Neural progenitor cell (in vitro differentiated cells): ENCODE measurements at regions not wholly inside any gene's neighbourhood (a gene's known extent, or its start where the extent isn't known, plus 50 kb on each side); places are given as distances from the start of the nearest gene placed in this dataset.
A peak's percentile ranks its signal among the peaks of the same experiment; 100 is the strongest.

Experiments used
- DNase-seq: peaks from one replicate; pipeline ENCODE4 v3.0.0-alpha.2; 2016; ENCODE audit warnings: low spot score
- H2AFZ ChIP-seq: fragments of 200-600 bp; sonication (generic); replicated peaks from 2 replicates; pipeline ENCODE4 v1.6.1; 2016; ENCODE audit warnings: antibody characterized with exemption
- H3F3A ChIP-seq: fragments of 200-600 bp; sonication (generic); 2 replicates; pipeline ENCODE4 v1.6.1; 2016; ENCODE audit warnings: antibody characterized with exemption, low read depth
- H3K27ac ChIP-seq: fragments of 200-600 bp; sonication (generic); 2 replicates; pipeline ENCODE4 v1.5.1; 2016; ENCODE audit warnings: mild to moderate bottlenecking
- H3K27me3 ChIP-seq: fragments of 200-600 bp; sonication (generic); 2 replicates; pipeline ENCODE4 v1.6.1; 2016; ENCODE audit warnings: mild to moderate bottlenecking, moderate library complexity
- H3K36me3 ChIP-seq: fragments of 200-600 bp; sonication (generic); 2 replicates; pipeline ENCODE4 v1.5.1; 2016
- H3K4me1 ChIP-seq: fragments of 200-600 bp; sonication (generic); 2 replicates; pipeline ENCODE4 v1.6.1; 2016; ENCODE audit warnings: mixed run types
- H3K4me2 ChIP-seq: fragments of 200-600 bp; sonication (generic); 2 replicates; pipeline ENCODE4 v1.6.1; 2016
- H3K4me3 ChIP-seq: fragments of 200-600 bp; sonication (generic); 2 replicates; pipeline ENCODE4 v1.5.1; 2016
- H3K79me2 ChIP-seq: fragments of 200-600 bp; sonication (generic); 2 replicates; pipeline ENCODE4 v1.6.1; 2016; ENCODE audit warnings: low read depth
- H3K9ac ChIP-seq: fragments of 200-600 bp; sonication (generic); 2 replicates; pipeline ENCODE4 v1.6.1; 2016
- H3K9me3 ChIP-seq: fragments of 200-600 bp; sonication (generic); 2 replicates; pipeline ENCODE4 v1.5.1; 2016; ENCODE audit warnings: low read depth
- H4K20me1 ChIP-seq: fragments of 200-600 bp; sonication (generic); 2 replicates; pipeline ENCODE4 v1.6.1; 2016; ENCODE audit warnings: low read depth
- H3K27ac Mint-ChIP-seq: 3 replicates; pipeline ENCODE4 v1.8.0; 2021; ENCODE audit warnings: mixed read lengths
- H3K27me3 Mint-ChIP-seq: 2 replicates; pipeline ENCODE4 v1.8.0; 2022; ENCODE audit warnings: low read depth, mild to moderate bottlenecking, inconsistent platforms, moderate library complexity, mixed read lengths; ENCODE audit not compliant: insufficient read depth
- H3K36me3 Mint-ChIP-seq: 3 replicates; pipeline ENCODE4 v1.8.0; 2021; ENCODE audit warnings: mixed read lengths
- H3K4me1 Mint-ChIP-seq: 3 replicates; pipeline ENCODE4 v1.8.0; 2021; ENCODE audit warnings: mixed read lengths
- H3K4me3 Mint-ChIP-seq: 3 replicates; pipeline ENCODE4 v1.8.0; 2021; ENCODE audit warnings: mild to moderate bottlenecking, moderate library complexity, mixed read lengths
- H3K9me3 Mint-ChIP-seq: 3 replicates; pipeline ENCODE4 v1.8.0; 2020; ENCODE audit warnings: mixed read lengths
- EZH2 ChIP-seq: fragments of 200-600 bp; sonication (generic); IDR thresholded peaks from 2 replicates; pipeline ENCODE4 v1.6.1; 2017; ENCODE audit warnings: antibody characterized with exemption, mild to moderate bottlenecking, moderate library complexity
- EZH2phosphoT487 ChIP-seq: fragments of 200-600 bp; sonication (generic); IDR thresholded peaks from 2 replicates; pipeline ENCODE4 v1.6.1; 2017; ENCODE audit warnings: antibody characterized with exemption
- TF ChIP-seq, protein P1 (sequence below): fragments of 200-600 bp; sonication (generic); IDR thresholded peaks from 2 replicates; pipeline ENCODE4 v1.5.1; 2017; ENCODE audit warnings: antibody characterized with exemption, mild to moderate bottlenecking

DNA sequence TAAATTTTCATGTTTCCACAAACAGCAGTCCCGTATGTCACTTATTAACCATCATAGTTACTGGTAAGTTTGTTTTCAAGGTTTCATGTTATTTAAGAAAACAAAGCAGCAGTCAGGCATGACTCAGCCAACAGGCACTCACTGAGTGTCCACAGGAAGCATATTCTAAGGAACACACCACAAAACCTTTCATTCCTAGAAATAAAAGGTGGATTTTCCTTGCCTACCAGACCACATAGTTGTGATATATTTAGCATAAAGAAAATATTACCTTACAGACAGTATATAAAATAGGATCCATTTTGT lies 143.3 kb upstream of the AVPR1A start:
- Histone ChIP-seq H3K9me3 (no peaks in the 10 kb centered on the region), H3K27ac (no peak overlapping the region), H2AFZ (no peak overlapping the region), H3K79me2 (no peaks in the 10 kb centered on the region), H3F3A (no peaks in the 10 kb centered on the region), H3K9ac (no peak overlapping the region), H3K27me3 (no peaks in the 10 kb centered on the region), H4K20me1 (no peaks in the 10 kb centered on the region), H3K36me3 (no peaks in the 10 kb centered on the region), H3K4me2 (no peak overlapping the region), H3K4me3 (no peak overlapping the region), H3K4me1 (no peaks in the 10 kb centered on the region)
- Mint-ChIP-seq H3K4me3 (no peak overlapping the region), H3K9me3 (no peaks in the 10 kb centered on the region), H3K4me1 (peaks cover 11% of the 10 kb centered on the region), H3K27me3 (peaks cover 2% of the 10 kb centered on the region), H3K36me3 (no peaks in the 10 kb centered on the region), H3K27ac (no peak overlapping the region)
- TF ChIP-seq, protein P1, sequence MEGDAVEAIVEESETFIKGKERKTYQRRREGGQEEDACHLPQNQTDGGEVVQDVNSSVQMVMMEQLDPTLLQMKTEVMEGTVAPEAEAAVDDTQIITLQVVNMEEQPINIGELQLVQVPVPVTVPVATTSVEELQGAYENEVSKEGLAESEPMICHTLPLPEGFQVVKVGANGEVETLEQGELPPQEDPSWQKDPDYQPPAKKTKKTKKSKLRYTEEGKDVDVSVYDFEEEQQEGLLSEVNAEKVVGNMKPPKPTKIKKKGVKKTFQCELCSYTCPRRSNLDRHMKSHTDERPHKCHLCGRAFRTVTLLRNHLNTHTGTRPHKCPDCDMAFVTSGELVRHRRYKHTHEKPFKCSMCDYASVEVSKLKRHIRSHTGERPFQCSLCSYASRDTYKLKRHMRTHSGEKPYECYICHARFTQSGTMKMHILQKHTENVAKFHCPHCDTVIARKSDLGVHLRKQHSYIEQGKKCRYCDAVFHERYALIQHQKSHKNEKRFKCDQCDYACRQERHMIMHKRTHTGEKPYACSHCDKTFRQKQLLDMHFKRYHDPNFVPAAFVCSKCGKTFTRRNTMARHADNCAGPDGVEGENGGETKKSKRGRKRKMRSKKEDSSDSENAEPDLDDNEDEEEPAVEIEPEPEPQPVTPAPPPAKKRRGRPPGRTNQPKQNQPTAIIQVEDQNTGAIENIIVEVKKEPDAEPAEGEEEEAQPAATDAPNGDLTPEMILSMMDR = no peak
- TF ChIP-seq EZH2phosphoT487 = no peak
- no peak for TF ChIP-seq EZH2
- no peak for DNase-seq

- Mint-ChIP-seq H3K27me3 (peaks cover 2% of the 10 kb centered on the region), H3K4me1 (peaks cover 11% of the 10 kb centered on the region), H3K9me3 (no peaks in the 10 kb centered on the region), H3K4me3 (no peak overlapping the region), H3K36me3 (no peaks in the 10 kb centered on the region), H3K27ac (no peak overlapping the region)
- no peaks in the 10 kb centered on the region for H3F3A ChIP-seq
- H3K36me3 ChIP-seq = no peaks in the 10 kb centered on the region
- DNase-seq = no peak
- no peaks in the 10 kb centered on the region for H3K4me1 ChIP-seq
- H3K79me2 ChIP-seq = no peaks in the 10 kb centered on the region
- TF ChIP-seq, protein P1 = no peak
- no peak for TF ChIP-seq EZH2
- TF ChIP-seq EZH2phosphoT487 = no peak
- no peak overlapping the region for H2AFZ ChIP-seq
- H3K4me3 ChIP-seq = no peak overlapping the region
- H3K4me2 ChIP-seq = no peak overlapping the region
- H3K27me3 ChIP-seq = no peaks in the 10 kb centered on the region
- H4K20me1 ChIP-seq = no peaks in the 10 kb centered on the region
- no peak overlapping the region for H3K27ac ChIP-seq
- H3K9me3 ChIP-seq = no peaks in the 10 kb centered on the region
- H3K9ac ChIP-seq = no peak overlapping the region
These were observed 141.6 kb upstream of the AVPR1A start for GRCh38 chr12:63292471-63293221.

DNA sequence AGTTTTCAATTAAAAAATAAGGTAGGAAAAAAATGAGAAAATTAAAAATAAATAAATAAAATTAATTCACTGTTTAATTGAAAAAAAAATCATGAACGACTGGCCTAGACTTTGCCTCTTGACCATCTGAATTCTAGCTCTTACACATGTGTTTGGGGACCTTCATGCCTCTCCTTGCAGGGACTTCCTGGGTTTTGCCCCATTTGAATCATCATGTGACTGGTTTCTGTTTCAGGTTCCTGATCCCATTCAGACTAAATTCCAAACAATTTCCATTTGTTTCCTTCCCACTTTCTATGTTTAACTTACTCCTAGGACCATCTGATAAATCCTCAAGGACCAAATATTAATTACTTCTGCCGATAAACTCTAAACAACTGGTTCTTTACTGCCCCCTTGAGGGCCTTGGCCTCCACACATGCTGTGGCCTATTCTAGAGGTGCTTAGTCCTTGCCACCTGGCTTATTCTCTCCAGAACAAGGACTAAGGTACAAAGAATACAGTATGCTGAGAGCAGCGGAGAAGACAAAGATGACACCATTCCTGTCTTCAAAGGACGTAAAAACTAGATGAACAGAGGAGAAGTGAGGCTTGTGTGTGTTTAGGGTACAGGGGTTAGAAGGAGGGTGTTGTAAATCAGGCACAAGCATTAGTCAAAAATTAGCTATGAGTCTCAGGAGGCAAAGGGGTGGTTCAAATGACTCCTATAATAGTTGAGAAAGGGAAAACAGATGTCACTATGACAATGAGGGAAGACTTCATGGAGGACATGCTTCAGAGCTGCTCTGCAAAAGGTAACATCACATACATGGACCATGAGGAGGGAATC lies 125.8 kb upstream of the AVPR1A start:
- Mint-ChIP-seq H3K9me3 (peaks cover 2% of the 10 kb centered on the region), H3K4me1 (no peaks in the 10 kb centered on the region), H3K27ac (no peak overlapping the region), H3K27me3 (peaks cover 3% of the 10 kb centered on the region), H3K36me3 (no peaks in the 10 kb centered on the region), H3K4me3 (no peak overlapping the region)
- Histone ChIP-seq H3K4me1 (no peaks in the 10 kb centered on the region), H2AFZ (peak overlapping the region; percentile 54), H3K27me3 (no peaks in the 10 kb centered on the region), H3K36me3 (no peaks in the 10 kb centered on the region), H3K79me2 (no peaks in the 10 kb centered on the region), H4K20me1 (no peaks in the 10 kb centered on the region), H3F3A (no peaks in the 10 kb centered on the region), H3K9ac (no peak overlapping the region), H3K4me3 (peak overlapping the region; percentile 22), H3K27ac (no peak overlapping the region), H3K4me2 (peak overlapping the region; percentile 48), H3K9me3 (no peaks in the 10 kb centered on the region)
- TF ChIP-seq, protein P1 = peak; percentile 92
- no peak for TF ChIP-seq EZH2
- peak; percentile 78 for DNase-seq
